ENCODE measurements at regions not wholly inside any gene's neighbourhood (a gene's known extent, or its start where the extent isn't known, plus 50 kb on each side); places are given as distances from the start of the nearest gene placed in this dataset.

DNA sequence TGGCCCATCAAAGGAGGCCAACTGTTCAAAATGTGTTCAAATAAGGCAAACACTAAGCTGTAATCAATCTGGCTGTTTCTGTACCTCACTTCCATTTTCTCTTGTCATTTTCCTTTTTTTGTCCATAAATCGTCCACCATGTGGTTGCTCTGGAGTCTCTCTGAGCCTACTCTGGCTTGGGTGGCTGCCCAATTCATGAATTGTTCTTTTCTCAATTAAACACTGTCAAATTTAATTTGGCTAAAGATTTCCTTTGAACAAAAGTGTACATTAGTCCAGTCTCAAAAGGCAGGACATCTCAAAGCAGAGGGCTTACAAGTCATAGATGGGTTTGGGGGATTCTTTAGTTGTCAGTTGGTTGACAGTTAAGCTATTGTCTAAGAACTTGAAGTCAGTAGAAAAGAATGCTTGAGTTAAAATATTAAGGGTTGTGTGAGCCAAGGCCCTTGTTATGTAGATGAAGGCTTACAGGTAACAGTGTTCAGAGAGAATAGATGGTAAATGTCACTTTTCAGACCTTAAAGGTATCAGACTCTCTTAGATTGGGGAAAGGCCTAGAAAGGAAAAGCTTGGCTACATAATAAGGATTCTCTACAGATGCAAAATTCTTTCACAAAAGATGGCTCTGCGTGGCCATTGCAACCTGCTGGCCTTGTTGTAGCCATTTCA is 831.2 kb upstream of the CDH2 start:
- TF ChIP-seq ARNTL (CRISPR knock-in tag; IDR thresholded peaks at IDR 0.05; ENCODE audit: borderline replicate concordance, low read depth) (no peak), SNAI2 (CRISPR knock-in tag; IDR thresholded peaks at IDR 0.05) (no peak), RARB (CRISPR knock-in tag; IDR thresholded peaks at IDR 0.05) (no peak), POU6F1 (CRISPR knock-in tag; IDR thresholded peaks at IDR 0.05; ENCODE audit: borderline replicate concordance, low read depth) (no peak), TOX (CRISPR knock-in tag; IDR thresholded peaks at IDR 0.05; ENCODE audit: borderline replicate concordance) (no peak), ZC3H10 (CRISPR knock-in tag; IDR thresholded peaks at IDR 0.05) (no peak), ZFP3 (CRISPR knock-in tag; IDR thresholded peaks at IDR 0.05) (no peak), ZNF565 (CRISPR knock-in tag; conservative IDR thresholded peaks at IDR 0.05; ENCODE audit: low read depth) (no peak), TCF4 (CRISPR knock-in tag; IDR thresholded peaks at IDR 0.05; ENCODE audit: borderline replicate concordance) (no peak), CREB5 (CRISPR knock-in tag; IDR thresholded peaks at IDR 0.05; ENCODE audit: low read depth) (no peak), ZFP30 (CRISPR knock-in tag; IDR thresholded peaks at IDR 0.05) (no peak), PATZ1 (CRISPR knock-in tag; IDR thresholded peaks at IDR 0.05; ENCODE audit: borderline replicate concordance) (no peak), ZNF70 (CRISPR knock-in tag; IDR thresholded peaks at IDR 0.05) (no peak)
- TF ChIP-seq, protein P1, sequence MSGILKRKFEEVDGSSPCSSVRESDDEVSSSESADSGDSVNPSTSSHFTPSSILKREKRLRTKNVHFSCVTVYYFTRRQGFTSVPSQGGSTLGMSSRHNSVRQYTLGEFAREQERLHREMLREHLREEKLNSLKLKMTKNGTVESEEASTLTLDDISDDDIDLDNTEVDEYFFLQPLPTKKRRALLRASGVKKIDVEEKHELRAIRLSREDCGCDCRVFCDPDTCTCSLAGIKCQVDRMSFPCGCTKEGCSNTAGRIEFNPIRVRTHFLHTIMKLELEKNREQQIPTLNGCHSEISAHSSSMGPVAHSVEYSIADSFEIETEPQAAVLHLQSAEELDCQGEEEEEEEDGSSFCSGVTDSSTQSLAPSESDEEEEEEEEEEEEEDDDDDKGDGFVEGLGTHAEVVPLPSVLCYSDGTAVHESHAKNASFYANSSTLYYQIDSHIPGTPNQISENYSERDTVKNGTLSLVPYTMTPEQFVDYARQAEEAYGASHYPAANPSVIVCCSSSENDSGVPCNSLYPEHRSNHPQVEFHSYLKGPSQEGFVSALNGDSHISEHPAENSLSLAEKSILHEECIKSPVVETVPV (CRISPR knock-in tag; IDR thresholded peaks at IDR 0.05): no peak
- ATAC-seq: no peak

- no peak for ATAC-seq
- TF ChIP-seq ZFP30 (CRISPR knock-in tag; IDR thresholded peaks at IDR 0.05): no peak
- TF ChIP-seq TOX (CRISPR knock-in tag; IDR thresholded peaks at IDR 0.05; ENCODE audit: borderline replicate concordance): no peak
- TF ChIP-seq POU6F1 (CRISPR knock-in tag; IDR thresholded peaks at IDR 0.05; ENCODE audit: borderline replicate concordance, low read depth): no peak
- TF ChIP-seq ZFP3 (CRISPR knock-in tag; IDR thresholded peaks at IDR 0.05): no peak
- no peak for TF ChIP-seq CSDC2 (CRISPR knock-in tag; IDR thresholded peaks at IDR 0.05)
- no peak for TF ChIP-seq PPARA (CRISPR knock-in tag; IDR thresholded peaks at IDR 0.05; ENCODE audit: borderline replicate concordance)
- no peak for TF ChIP-seq OSR1 (CRISPR knock-in tag; IDR thresholded peaks at IDR 0.05)
- no peak for TF ChIP-seq ZNF8 (CRISPR knock-in tag; IDR thresholded peaks at IDR 0.05)
These were observed 828.0 kb upstream of the CDH2 start for GRCh38 chr18:29004921-29005320.

GRCh38 chr18:29003194-29003593 is 826.3 kb upstream of the CDH2 start:
- ATAC-seq: no peak
- TF ChIP-seq OSR1 (CRISPR knock-in tag; IDR thresholded peaks at IDR 0.05): no peak

DNA sequence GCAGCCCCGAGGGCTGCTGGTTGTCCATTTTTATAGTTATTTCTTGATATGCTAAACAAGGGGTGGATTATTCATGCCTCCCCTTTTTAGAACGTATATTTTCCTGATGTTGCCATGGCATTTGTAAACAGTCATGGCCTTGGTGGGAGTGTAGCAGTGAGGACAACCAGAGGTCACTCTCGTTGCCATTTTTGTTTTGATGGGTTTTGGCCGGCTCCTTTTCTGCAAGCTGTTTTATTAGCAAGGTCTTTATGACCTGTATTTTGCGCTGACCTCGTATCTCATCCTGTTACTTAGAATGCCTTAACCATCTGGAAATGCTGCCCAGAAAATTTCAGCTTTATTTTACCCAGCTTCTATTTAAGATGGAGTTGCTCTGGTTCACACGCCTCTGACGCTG is 825.8 kb upstream of the CDH2 start:
- TF ChIP-seq ISL1 (CRISPR knock-in tag; IDR thresholded peaks at IDR 0.05) (no peak), BACH2 (CRISPR knock-in tag; IDR thresholded peaks at IDR 0.05; ENCODE audit: borderline replicate concordance) (no peak)
- ATAC-seq: no peak

Measured in SK-N-SH treated with all-trans-retinoic acid at 6 μM for 48 hours (cell line).